GM23338 (cell line): ENCODE measurements at regions not wholly inside any gene's neighbourhood (a gene's known extent, or its start where the extent isn't known, plus 50 kb on each side); places are given as distances from the start of the nearest gene placed in this dataset.
"Not testable (repeated sequence)": the region's sequence is repeated elsewhere in the genome, so short reads cannot be mapped to it uniquely, and the experiment has no call there.

Source experiments
- ATAC-seq: fragments of 200-7000 bp; cut with Tn5 transposase; 3 replicates; pipeline ENCODE4 v1.9.1; 2020
- DNase-seq: peaks from one replicate; pipeline ENCODE4 v3.0.0-alpha.2; 2015; ENCODE audit warnings: low spot score
- H2AFZ ChIP-seq: fragments of 200-600 bp; sonication (generic); 2 replicates; pipeline ENCODE4 v1.8.0; 2016; ENCODE audit warnings: antibody characterized with exemption, mild to moderate bottlenecking, moderate library complexity
- H3F3A ChIP-seq: fragments of 200-600 bp; sonication (generic); replicated peaks from 2 replicates; pipeline ENCODE4 v1.8.0; 2017; ENCODE audit warnings: antibody characterized with exemption, mixed run types, low read depth
- H3K27ac ChIP-seq: fragments of 200-600 bp; sonication (generic); 2 replicates; pipeline ENCODE4 v1.6.1; 2016; ENCODE audit warnings: low read depth
- H3K27me3 ChIP-seq: fragments of 200-600 bp; sonication (generic); 2 replicates; pipeline ENCODE4 v1.8.0; 2016; ENCODE audit warnings: mild to moderate bottlenecking, mixed run types, moderate library complexity; ENCODE audit not compliant: insufficient read depth
- H3K36me3 ChIP-seq: fragments of 200-600 bp; sonication (generic); 2 replicates; pipeline ENCODE4 v1.8.0; 2016; ENCODE audit warnings: mild to moderate bottlenecking; ENCODE audit not compliant: insufficient read depth
- H3K4me1 ChIP-seq: fragments of 200-600 bp; sonication (generic); 2 replicates; pipeline ENCODE4 v1.8.0; 2016; ENCODE audit warnings: mild to moderate bottlenecking, moderate library complexity; ENCODE audit not compliant: insufficient read depth
- H3K4me2 ChIP-seq: fragments of 200-600 bp; sonication (generic); 2 replicates; pipeline ENCODE4 v1.7.1; 2017; ENCODE audit warnings: mixed run types
- H3K4me3 ChIP-seq: fragments of 200-600 bp; sonication (generic); 2 replicates; pipeline ENCODE4 v1.6.1; 2016; ENCODE audit warnings: mixed run types
- H3K79me2 ChIP-seq: fragments of 200-600 bp; sonication (generic); replicated peaks from 2 replicates; pipeline ENCODE4 v1.8.0; 2017; ENCODE audit warnings: mild to moderate bottlenecking; ENCODE audit not compliant: insufficient read depth
- H3K9me2 ChIP-seq: fragments of 200-600 bp; sonication (generic); 2 replicates; pipeline ENCODE4 v1.8.0; 2017; ENCODE audit not compliant: insufficient read depth
- H4K20me1 ChIP-seq: fragments of 200-600 bp; sonication (generic); replicated peaks from 2 replicates; pipeline ENCODE4 v1.8.0; 2017; ENCODE audit warnings: mild to moderate bottlenecking; ENCODE audit not compliant: insufficient read depth
- H3K27ac Mint-ChIP-seq: 2 replicates; pipeline ENCODE4 v1.8.0; 2020; ENCODE audit warnings: inconsistent platforms, mild to moderate bottlenecking, moderate library complexity, mixed read lengths
- H3K27me3 Mint-ChIP-seq: 3 replicates; pipeline ENCODE4 v1.8.0; 2022; ENCODE audit warnings: low read depth, mild to moderate bottlenecking, moderate library complexity, mixed read lengths, inconsistent platforms; ENCODE audit not compliant: insufficient read depth, poor library complexity
- H3K36me3 Mint-ChIP-seq: 3 replicates; pipeline ENCODE4 v1.8.0; 2021; ENCODE audit warnings: low read depth, mild to moderate bottlenecking, inconsistent platforms, moderate library complexity, mixed read lengths
- H3K4me1 Mint-ChIP-seq: 3 replicates; pipeline ENCODE4 v1.8.0; 2020; ENCODE audit warnings: mild to moderate bottlenecking, inconsistent platforms, mixed read lengths
- H3K4me3 Mint-ChIP-seq: 3 replicates; pipeline ENCODE4 v1.8.0; 2021; ENCODE audit warnings: moderate library complexity, mild to moderate bottlenecking, inconsistent platforms, mixed read lengths
- H3K9me3 Mint-ChIP-seq: 3 replicates; pipeline ENCODE4 v1.8.0; 2020; ENCODE audit warnings: moderate library complexity, mild to moderate bottlenecking, inconsistent platforms, mixed read lengths
- CREB1 ChIP-seq: fragments of 250-450 bp; sonication (Bioruptor Pico); IDR thresholded peaks from 2 replicates; pipeline ENCODE4 v1.5.0; 2020; ENCODE audit warnings: low read depth, mild to moderate bottlenecking, moderate library complexity
- CTCF ChIP-seq, 2 experiments: fragments of 200-600 bp in 1 of 2; sonication (generic) in 1 of 2; conservative IDR thresholded peaks; 2 replicates each; pipeline versions ENCODE4 v1.5.1 to v1.6.1; 2016 to 2017; ENCODE audit warnings: antibody characterized with exemption in 2 of 2, low read depth in 2 of 2, mild to moderate bottlenecking in 2 of 2, moderate library complexity in 1 of 2
- JUNB ChIP-seq: IDR thresholded peaks from one replicate; pipeline ENCODE4 v1.6.1; 2016; ENCODE audit warnings: antibody characterized with exemption; ENCODE audit not compliant: unreplicated experiment
- POLR2AphosphoS5 ChIP-seq: IDR thresholded peaks from 2 replicates; pipeline ENCODE4 v1.6.1; 2016; ENCODE audit warnings: antibody characterized with exemption, low read depth
- TF ChIP-seq, protein P1 (sequence below): fragments of 250-450 bp; sonication (Bioruptor Pico); IDR thresholded peaks from 2 replicates; pipeline ENCODE4 v1.5.0; 2020; ENCODE audit warnings: mild to moderate bottlenecking, moderate library complexity

GRCh38 chr2:20501974-20502373 is 55.1 kb downstream of the RHOB start:
- Histone ChIP-seq H3K27ac (no peak overlapping the region), H3K27me3 (no peaks in the 10 kb centered on the region), H4K20me1 (no peaks in the 10 kb centered on the region), H3K36me3 (no peaks in the 10 kb centered on the region), H2AFZ (no peak overlapping the region), H3K4me2 (no peak overlapping the region), H3K9me2 (no peaks in the 10 kb centered on the region), H3F3A (no peaks in the 10 kb centered on the region), H3K79me2 (no peaks in the 10 kb centered on the region), H3K4me1 (no peaks in the 10 kb centered on the region), H3K4me3 (no peak overlapping the region)
- Mint-ChIP-seq H3K27me3 (peaks cover 3% of the 10 kb centered on the region), H3K36me3 (no peaks in the 10 kb centered on the region), H3K4me1 (peaks cover 5% of the 10 kb centered on the region; the same call in 2 of the 3 replicates), H3K27ac (no peak overlapping the region), H3K9me3 (no peaks in the 10 kb centered on the region), H3K4me3 (no peak overlapping the region)
- TF ChIP-seq, protein P1, sequence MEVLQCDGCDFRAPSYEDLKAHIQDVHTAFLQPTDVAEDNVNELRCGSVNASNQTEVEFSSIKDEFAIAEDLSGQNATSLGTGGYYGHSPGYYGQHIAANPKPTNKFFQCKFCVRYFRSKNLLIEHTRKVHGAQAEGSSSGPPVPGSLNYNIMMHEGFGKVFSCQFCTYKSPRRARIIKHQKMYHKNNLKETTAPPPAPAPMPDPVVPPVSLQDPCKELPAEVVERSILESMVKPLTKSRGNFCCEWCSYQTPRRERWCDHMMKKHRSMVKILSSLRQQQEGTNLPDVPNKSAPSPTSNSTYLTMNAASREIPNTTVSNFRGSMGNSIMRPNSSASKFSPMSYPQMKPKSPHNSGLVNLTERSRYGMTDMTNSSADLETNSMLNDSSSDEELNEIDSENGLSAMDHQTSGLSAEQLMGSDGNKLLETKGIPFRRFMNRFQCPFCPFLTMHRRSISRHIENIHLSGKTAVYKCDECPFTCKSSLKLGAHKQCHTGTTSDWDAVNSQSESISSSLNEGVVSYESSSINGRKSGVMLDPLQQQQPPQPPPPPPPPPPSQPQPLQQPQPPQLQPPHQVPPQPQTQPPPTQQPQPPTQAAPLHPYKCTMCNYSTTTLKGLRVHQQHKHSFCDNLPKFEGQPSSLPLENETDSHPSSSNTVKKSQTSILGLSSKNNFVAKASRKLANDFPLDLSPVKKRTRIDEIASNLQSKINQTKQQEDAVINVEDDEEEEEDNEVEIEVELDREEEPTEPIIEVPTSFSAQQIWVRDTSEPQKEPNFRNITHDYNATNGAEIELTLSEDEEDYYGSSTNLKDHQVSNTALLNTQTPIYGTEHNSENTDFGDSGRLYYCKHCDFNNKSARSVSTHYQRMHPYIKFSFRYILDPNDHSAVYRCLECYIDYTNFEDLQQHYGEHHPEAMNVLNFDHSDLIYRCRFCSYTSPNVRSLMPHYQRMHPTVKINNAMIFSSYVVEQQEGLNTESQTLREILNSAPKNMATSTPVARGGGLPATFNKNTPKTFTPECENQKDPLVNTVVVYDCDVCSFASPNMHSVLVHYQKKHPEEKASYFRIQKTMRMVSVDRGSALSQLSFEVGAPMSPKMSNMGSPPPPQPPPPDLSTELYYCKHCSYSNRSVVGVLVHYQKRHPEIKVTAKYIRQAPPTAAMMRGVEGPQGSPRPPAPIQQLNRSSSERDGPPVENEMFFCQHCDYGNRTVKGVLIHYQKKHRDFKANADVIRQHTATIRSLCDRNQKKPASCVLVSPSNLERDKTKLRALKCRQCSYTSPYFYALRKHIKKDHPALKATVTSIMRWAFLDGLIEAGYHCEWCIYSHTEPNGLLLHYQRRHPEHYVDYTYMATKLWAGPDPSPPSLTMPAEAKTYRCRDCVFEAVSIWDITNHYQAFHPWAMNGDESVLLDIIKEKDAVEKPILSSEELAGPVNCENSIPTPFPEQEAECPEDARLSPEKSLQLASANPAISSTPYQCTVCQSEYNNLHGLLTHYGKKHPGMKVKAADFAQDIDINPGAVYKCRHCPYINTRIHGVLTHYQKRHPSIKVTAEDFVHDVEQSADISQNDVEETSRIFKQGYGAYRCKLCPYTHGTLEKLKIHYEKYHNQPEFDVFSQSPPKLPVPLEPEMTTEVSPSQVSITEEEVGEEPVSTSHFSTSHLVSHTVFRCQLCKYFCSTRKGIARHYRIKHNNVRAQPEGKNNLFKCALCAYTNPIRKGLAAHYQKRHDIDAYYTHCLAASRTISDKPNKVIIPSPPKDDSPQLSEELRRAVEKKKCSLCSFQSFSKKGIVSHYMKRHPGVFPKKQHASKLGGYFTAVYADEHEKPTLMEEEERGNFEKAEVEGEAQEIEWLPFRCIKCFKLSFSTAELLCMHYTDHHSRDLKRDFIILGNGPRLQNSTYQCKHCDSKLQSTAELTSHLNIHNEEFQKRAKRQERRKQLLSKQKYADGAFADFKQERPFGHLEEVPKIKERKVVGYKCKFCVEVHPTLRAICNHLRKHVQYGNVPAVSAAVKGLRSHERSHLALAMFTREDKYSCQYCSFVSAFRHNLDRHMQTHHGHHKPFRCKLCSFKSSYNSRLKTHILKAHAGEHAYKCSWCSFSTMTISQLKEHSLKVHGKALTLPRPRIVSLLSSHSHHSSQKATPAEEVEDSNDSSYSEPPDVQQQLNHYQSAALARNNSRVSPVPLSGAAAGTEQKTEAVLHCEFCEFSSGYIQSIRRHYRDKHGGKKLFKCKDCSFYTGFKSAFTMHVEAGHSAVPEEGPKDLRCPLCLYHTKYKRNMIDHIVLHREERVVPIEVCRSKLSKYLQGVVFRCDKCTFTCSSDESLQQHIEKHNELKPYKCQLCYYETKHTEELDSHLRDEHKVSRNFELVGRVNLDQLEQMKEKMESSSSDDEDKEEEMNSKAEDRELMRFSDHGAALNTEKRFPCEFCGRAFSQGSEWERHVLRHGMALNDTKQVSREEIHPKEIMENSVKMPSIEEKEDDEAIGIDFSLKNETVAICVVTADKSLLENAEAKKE: no peak
- TF ChIP-seq CTCF (conservative IDR thresholded peaks at IDR 0.05; ENCODE audit: low read depth in 2 of 2) (no peak), POLR2AphosphoS5 (no peak), CREB1 (CRISPR knock-in tag) (no peak), JUNB (no peak)
- DNase-seq: no peak
- ATAC-seq: no peak

DNA sequence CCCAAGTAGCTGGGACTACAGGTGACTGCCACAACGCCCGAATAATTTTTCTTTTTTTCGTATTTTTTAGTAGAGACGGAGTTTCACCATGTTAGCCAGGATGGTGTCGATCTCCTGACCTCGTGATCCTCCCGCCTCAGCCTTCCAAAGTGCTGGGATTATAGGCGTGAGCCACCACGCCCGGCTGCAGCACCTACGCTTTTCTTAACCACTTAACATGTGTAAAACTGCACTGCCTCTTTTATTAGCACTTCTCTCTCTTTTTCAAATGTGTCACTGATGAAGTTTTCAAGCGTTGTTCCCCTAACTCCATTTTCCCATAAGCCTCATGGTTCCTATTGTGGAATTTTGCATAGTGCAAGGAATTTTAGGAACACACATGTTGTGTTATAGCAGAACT is 55.6 kb downstream of the RHOB start:
- not testable (repeated sequence) for ATAC-seq, H4K20me1 ChIP-seq, H3F3A ChIP-seq, H3K9me2 ChIP-seq, H3K36me3 ChIP-seq, H3K27ac ChIP-seq, H3K27me3 ChIP-seq, H3K4me1 ChIP-seq, H3K4me1 Mint-ChIP-seq, H3K4me3 ChIP-seq, H3K9me3 Mint-ChIP-seq, DNase-seq, H2AFZ ChIP-seq, H3K36me3 Mint-ChIP-seq, H3K4me3 Mint-ChIP-seq, H3K27me3 Mint-ChIP-seq, H3K79me2 ChIP-seq, H3K4me2 ChIP-seq, H3K27ac Mint-ChIP-seq
